ENCODE measurements at regions not wholly inside any gene's neighbourhood (a gene's known extent, or its start where the extent isn't known, plus 50 kb on each side); places are given as distances from the start of the nearest gene placed in this dataset.
A peak's percentile ranks its signal among the peaks of the same experiment; 100 is the strongest.
"Not testable (repeated sequence)": the region's sequence is repeated elsewhere in the genome, so short reads cannot be mapped to it uniquely, and the experiment has no call there.

DNA sequence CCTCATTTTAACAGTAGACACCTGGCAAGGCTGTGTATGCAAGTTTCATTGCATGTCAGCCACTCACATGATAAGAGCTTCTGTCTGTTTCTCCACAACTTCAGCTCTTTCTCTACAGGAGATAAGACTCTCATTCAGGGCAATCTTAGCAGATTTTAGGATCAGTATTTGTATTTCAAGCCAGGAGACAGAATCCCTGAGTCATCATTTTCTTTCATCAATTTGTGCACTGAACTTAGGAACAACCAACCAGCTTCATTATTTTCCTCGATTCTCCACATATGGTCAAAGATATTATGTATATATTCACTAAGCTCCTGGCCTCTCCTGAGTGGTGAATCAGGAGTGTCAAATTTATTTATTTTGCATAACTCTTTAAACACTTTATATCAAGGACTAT is 181.8 kb upstream of the CCNH start:
- ATAC-seq (no peak), FAIRE-seq (no peak), DNase-seq (ENCODE audit: low read depth in 1 of 2, low spot score in 1 of 2) (no peak)
- no peak overlapping the region for H3K27ac ChIP-seq
- ChIA-PET CTCF (interaction anchor here (1.4 kb wide), 1 partner anchor 24 kb away, joined by 3 read pairs; no protein-coding TSS in a partner anchor), POLR2A (no interaction called here)
- no peaks in the 10 kb centered on the region for H3K4me1 ChIP-seq
- peak; percentile 94 for TF ChIP-seq MAFK (IDR thresholded peaks at IDR 0.05; ENCODE audit: partially characterized antibody)
- TF ChIP-seq POLR2A (IDR thresholded peaks at IDR 0.05; ENCODE audit: low read length): no peak
- H3K4me2 ChIP-seq: no peak overlapping the region
- H3K9me3 ChIP-seq: no peaks in the 10 kb centered on the region
- 3% methylated on average over 1 of the region's 1 CpG for WGBS (ENCODE audit: missing lambda C conversion rate)
- H3K4me3 ChIP-seq: no peak overlapping the region

DNA sequence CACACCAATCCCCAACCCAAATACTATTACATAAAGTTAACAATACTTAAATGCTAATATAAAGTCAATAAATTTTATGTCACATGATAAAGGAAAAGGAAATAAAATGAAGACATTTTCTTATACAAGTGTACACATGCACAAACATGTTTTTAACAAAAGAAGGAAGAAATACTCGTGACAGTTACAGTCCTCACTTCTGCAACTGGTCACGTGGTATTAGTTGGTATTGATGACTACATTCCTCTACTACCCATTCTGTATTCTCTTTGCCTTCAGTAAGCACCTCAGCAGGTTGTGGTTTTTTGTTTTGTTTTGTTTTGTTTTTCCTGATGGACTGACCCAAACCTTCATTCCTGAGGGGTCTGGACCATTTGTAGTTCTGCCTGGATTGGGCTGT is 176.9 kb upstream of the CCNH start:
- H3K4me3 ChIP-seq: no peak overlapping the region
- no peaks in the 10 kb centered on the region for H3K9me3 ChIP-seq
- no peaks in the 10 kb centered on the region for H3K4me1 ChIP-seq
- ATAC-seq (no peak), DNase-seq (ENCODE audit: low read depth in 1 of 2, low spot score in 1 of 2) (no peak), FAIRE-seq (no peak)
- WGBS (ENCODE audit: missing lambda C conversion rate): 0% methylated on average over 2 of the region's 2 CpGs
- TF ChIP-seq, protein P1, sequence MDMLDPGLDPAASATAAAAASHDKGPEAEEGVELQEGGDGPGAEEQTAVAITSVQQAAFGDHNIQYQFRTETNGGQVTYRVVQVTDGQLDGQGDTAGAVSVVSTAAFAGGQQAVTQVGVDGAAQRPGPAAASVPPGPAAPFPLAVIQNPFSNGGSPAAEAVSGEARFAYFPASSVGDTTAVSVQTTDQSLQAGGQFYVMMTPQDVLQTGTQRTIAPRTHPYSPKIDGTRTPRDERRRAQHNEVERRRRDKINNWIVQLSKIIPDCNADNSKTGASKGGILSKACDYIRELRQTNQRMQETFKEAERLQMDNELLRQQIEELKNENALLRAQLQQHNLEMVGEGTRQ (IDR thresholded peaks at IDR 0.05): peak; percentile 52
- no peak for TF ChIP-seq FOSL2 (IDR thresholded peaks at IDR 0.05)
- TF ChIP-seq FOSL2 (CRISPR knock-in tag; IDR thresholded peaks at IDR 0.05): no peak
- no peak overlapping the region for H3K27ac ChIP-seq
- H3K4me2 ChIP-seq: no peak overlapping the region
- ChIA-PET POLR2A (no interaction called here), CTCF (no interaction called here)

DNA sequence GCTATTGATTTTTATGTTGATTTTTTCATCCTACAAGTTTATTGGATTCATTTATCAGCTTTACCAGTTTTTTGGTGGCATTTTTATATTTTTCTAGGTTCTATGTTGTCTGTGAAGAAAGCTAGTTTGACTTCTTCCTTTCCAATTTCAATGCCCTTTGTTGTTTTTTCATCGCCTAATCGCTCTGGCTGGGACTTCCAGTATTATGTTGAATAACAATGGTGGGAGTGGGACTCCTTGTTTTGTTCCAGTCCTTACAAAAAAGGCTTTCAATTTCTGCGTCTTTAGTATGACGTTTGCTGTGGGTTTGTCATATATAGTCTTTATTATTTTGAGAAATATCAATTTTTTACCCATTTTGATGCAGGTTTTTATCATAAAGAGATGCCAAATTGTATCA is 175.6 kb upstream of the CCNH start:
- ATAC-seq: no peak
- no peak overlapping the region for H3K4me3 ChIP-seq
- POLR2A ChIA-PET: no interaction called here
- H3K4me2 ChIP-seq: no peak overlapping the region
- TF ChIP-seq HOXB13 (CRISPR knock-in tag; IDR thresholded peaks at IDR 0.05; ENCODE audit: low read depth) (no peak), RCOR1 (IDR thresholded peaks at IDR 0.05; ENCODE audit: low read depth, low read length) (no peak), JUN (IDR thresholded peaks at IDR 0.05) (no peak), MYC (IDR thresholded peaks at IDR 0.05; ENCODE audit: borderline replicate concordance, low read length) (no peak), KDM5A (IDR thresholded peaks at IDR 0.05) (no peak)
- no peaks in the 10 kb centered on the region for H3K4me1 ChIP-seq
- CTCF ChIA-PET: no interaction called here
- FAIRE-seq: no peak
- H3K27ac ChIP-seq: no peak overlapping the region
- 28% methylated on average over 4 of the region's 4 CpGs for WGBS (ENCODE audit: missing lambda C conversion rate)
- no peaks in the 10 kb centered on the region for H3K9me3 ChIP-seq
- no peak for DNase-seq (ENCODE audit: low read depth in 1 of 2, low spot score in 1 of 2)

DNA sequence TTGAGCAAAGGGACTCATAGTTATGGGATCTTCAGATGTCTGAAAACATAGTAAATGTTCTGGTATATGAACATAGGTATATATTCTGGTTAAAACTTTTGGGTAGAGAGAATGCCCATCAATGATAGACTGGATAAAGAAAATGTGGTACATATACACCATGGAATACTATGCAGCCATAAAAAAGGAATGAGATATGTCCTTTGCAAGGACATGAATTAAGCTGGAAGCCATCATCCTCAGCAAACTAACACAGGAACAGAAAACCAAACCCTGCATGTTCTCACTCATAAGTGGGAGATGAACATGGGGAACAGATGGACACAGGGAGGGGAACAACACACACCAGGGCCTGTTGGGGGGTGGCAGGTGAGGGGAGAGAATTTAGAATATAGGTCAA is 171.0 kb upstream of the CCNH start:
- ATAC-seq; H3K4me1 ChIP-seq; H3K4me2 ChIP-seq; CTCF ChIA-PET; H3K27ac ChIP-seq; FAIRE-seq; H3K9me3 ChIP-seq; DNase-seq (ENCODE audit: low read depth in 1 of 2, low spot score in 1 of 2); H3K4me3 ChIP-seq; POLR2A ChIA-PET: not testable (repeated sequence)

DNA sequence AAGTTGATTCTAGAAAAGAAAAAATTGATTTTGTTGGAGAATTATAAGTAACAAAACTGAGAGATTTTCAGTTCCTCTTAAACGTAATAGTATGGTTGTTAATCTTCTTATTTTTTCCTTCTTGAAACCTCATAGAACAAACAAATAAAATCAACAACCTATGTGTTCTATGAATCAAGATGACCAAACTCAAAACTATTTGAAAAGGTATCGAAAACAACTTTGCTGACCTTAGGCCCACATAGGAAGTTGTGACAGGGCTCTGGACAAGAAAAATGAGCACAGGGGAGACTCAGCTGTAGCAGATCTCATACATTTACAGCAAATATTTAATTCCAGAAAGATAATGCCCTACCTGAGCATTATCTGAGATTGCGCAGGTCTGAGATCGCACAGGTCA is 169.4 kb upstream of the CCNH start:
- no peak overlapping the region for H3K27ac ChIP-seq
- no peak for ATAC-seq
- no peaks in the 10 kb centered on the region for H3K4me1 ChIP-seq
- ChIA-PET CTCF (no interaction called here), POLR2A (no interaction called here)
- TF ChIP-seq, protein P2, sequence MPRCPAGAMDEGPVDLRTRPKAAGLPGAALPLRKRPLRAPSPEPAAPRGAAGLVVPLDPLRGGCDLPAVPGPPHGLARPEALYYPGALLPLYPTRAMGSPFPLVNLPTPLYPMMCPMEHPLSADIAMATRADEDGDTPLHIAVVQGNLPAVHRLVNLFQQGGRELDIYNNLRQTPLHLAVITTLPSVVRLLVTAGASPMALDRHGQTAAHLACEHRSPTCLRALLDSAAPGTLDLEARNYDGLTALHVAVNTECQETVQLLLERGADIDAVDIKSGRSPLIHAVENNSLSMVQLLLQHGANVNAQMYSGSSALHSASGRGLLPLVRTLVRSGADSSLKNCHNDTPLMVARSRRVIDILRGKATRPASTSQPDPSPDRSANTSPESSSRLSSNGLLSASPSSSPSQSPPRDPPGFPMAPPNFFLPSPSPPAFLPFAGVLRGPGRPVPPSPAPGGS (IDR thresholded peaks at IDR 0.05): no peak
- TF ChIP-seq HOXB5 (CRISPR knock-in tag; IDR thresholded peaks at IDR 0.05) (no peak), HOXA7 (CRISPR knock-in tag; IDR thresholded peaks at IDR 0.05) (no peak)
- TF ChIP-seq, protein P3, sequence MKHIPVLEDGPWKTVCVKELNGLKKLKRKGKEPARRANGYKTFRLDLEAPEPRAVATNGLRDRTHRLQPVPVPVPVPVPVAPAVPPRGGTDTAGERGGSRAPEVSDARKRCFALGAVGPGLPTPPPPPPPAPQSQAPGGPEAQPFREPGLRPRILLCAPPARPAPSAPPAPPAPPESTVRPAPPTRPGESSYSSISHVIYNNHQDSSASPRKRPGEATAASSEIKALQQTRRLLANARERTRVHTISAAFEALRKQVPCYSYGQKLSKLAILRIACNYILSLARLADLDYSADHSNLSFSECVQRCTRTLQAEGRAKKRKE (CRISPR knock-in tag; IDR thresholded peaks at IDR 0.05; ENCODE audit: low read depth): no peak
- WGBS (ENCODE audit: missing lambda C conversion rate): 58% methylated on average over 4 of the region's 4 CpGs
- DNase-seq (ENCODE audit: low read depth in 1 of 2, low spot score in 1 of 2): no peak
- no peak for FAIRE-seq
- no peak overlapping the region for H3K4me3 ChIP-seq
- no peak overlapping the region for H3K4me2 ChIP-seq
- H3K9me3 ChIP-seq: no peaks in the 10 kb centered on the region
